Progenitor cell of endocrine pancreas (in vitro differentiated cells): ENCODE measurements at regions not wholly inside any gene's neighbourhood (a gene's known extent, or its start where the extent isn't known, plus 50 kb on each side); places are given as distances from the start of the nearest gene placed in this dataset.

Experiments used
- DNase-seq: peaks from one replicate; pipeline ENCODE4 v3.0.0; 2021; ENCODE audit warnings: low spot score; ENCODE audit not compliant: unreplicated experiment
- H3K27ac Mint-ChIP-seq: 2 replicates; pipeline ENCODE4 v1.8.0; 2021; ENCODE audit warnings: mild to moderate bottlenecking, moderate library complexity, mixed read lengths
- H3K27me3 Mint-ChIP-seq: 2 replicates; pipeline ENCODE4 v1.8.0; 2021; ENCODE audit warnings: mixed read lengths
- H3K36me3 Mint-ChIP-seq: 2 replicates; pipeline ENCODE4 v1.8.0; 2022; ENCODE audit warnings: mixed read lengths; ENCODE audit not compliant: insufficient read depth
- H3K4me1 Mint-ChIP-seq: 2 replicates; pipeline ENCODE4 v1.8.0; 2021; ENCODE audit warnings: low read depth, mixed read lengths
- H3K4me3 Mint-ChIP-seq: 2 replicates; pipeline ENCODE4 v1.8.0; 2021; ENCODE audit warnings: low read depth, mild to moderate bottlenecking, moderate library complexity, mixed read lengths
- H3K9me3 Mint-ChIP-seq: 2 replicates; pipeline ENCODE4 v1.8.0; 2021; ENCODE audit warnings: low read depth, mixed read lengths
- CTCF ChIP-seq: fragments of 200-600 bp; sonication (generic); IDR thresholded peaks from one replicate; pipeline ENCODE4 v1.5.0; 2021; ENCODE audit warnings: antibody characterized with exemption, mild to moderate bottlenecking; ENCODE audit not compliant: unreplicated experiment

- no peak overlapping the region for H3K4me3 Mint-ChIP-seq
- DNase-seq = no peak
- no peaks in the 10 kb centered on the region for H3K36me3 Mint-ChIP-seq
- no peak overlapping the region for H3K27ac Mint-ChIP-seq
- H3K9me3 Mint-ChIP-seq = no peaks in the 10 kb centered on the region
- no peaks in the 10 kb centered on the region for H3K4me1 Mint-ChIP-seq
- no peak for TF ChIP-seq CTCF
- H3K27me3 Mint-ChIP-seq = no peaks in the 10 kb centered on the region
Observed at GRCh38 chr7:84824057-84824651, 362.7 kb downstream of the SEMA3D start.

GRCh38 chr7:84823530-84823929, 363.3 kb downstream of the SEMA3D start:
- Mint-ChIP-seq H3K27ac (no peak overlapping the region), H3K9me3 (no peaks in the 10 kb centered on the region), H3K4me1 (no peaks in the 10 kb centered on the region), H3K36me3 (no peaks in the 10 kb centered on the region), H3K27me3 (no peaks in the 10 kb centered on the region), H3K4me3 (no peak overlapping the region)
- DNase-seq = no peak
- no peak for TF ChIP-seq CTCF

DNA sequence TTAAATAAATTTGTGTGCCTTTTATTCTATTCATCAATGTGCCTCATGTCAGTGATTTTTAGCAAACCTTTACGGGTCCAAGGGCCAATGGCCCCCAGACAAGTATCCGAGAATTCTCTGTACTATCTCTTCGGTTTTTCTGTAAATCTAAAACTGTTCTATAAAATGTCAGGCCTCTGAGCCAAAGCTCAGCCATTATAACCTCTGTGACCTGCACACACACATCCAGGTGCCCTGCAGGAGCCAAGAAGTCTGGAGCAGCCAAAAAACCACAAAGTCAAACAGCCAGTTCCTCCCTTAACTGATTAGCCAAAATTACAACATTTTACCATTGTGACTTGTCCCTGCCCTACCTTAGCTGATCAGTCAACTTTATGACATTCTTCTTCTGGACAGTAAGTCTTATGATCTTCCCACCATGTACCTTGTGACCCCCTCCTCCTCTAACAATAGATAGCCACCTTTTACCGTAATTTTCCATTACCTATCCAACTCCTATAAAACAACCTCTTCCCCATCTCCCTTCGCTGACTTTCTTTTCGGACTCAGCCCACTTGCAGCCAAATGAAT, 363.8 kb downstream of the SEMA3D start:
- Mint-ChIP-seq H3K27me3 (no peaks in the 10 kb centered on the region), H3K36me3 (no peaks in the 10 kb centered on the region), H3K4me3 (no peak overlapping the region)

DNA sequence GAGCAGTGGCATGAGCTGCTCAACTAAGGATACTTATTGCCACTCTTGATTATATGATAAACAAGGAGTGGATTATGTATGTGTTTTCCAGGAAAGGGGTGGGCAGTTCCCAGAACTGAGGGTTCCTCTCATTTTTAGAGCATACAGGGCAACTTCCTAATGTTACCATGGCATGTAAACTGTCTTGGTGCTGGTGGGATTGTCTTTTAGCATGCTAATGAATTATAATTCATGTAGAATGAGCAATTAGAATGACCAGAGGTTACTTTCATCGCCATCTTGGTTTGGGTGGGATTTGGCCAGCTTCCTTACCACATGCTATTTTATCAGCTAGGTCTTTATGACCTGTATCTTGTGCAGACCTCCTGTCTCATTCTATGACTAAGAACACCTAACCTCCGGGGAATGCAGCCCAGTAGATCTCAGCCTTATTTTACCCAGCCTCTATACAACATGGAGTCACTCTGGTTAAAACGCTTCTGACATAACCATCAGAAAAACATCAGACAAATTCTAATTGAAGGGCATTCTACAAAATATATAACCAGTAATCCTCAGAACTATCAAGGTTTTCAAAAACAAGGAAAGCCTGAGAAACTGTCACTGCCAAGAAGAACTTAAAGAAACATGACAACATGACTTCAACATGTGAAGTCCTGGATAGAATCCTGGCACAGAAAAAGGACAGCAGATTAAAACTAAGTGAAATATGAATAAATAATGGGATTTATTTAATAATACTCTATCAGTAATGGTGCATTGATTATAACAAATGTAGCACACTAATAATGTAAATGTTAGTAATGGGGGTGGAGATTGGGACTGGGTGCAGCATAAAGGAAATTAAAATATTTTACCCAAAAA, 365.0 kb downstream of the SEMA3D start:
- no peaks in the 10 kb centered on the region for H3K36me3 Mint-ChIP-seq
- no peak for DNase-seq
- no peak overlapping the region for H3K4me3 Mint-ChIP-seq
- H3K27me3 Mint-ChIP-seq = no peaks in the 10 kb centered on the region
- H3K27ac Mint-ChIP-seq = no peak overlapping the region
- H3K4me1 Mint-ChIP-seq = no peaks in the 10 kb centered on the region
- no peak for TF ChIP-seq CTCF
- no peaks in the 10 kb centered on the region for H3K9me3 Mint-ChIP-seq

More for the DNA sequence above, 363.8 kb downstream of the SEMA3D start:
- no peak overlapping the region for H3K27ac Mint-ChIP-seq
- no peaks in the 10 kb centered on the region for H3K9me3 Mint-ChIP-seq
- no peak for TF ChIP-seq CTCF
- DNase-seq = no peak
- no peaks in the 10 kb centered on the region for H3K4me1 Mint-ChIP-seq

GRCh38 chr7:84820481-84820880, 366.4 kb downstream of the SEMA3D start:
- Mint-ChIP-seq H3K36me3 (no peaks in the 10 kb centered on the region), H3K4me1 (no peaks in the 10 kb centered on the region), H3K27me3 (no peaks in the 10 kb centered on the region), H3K4me3 (no peak overlapping the region), H3K9me3 (no peaks in the 10 kb centered on the region), H3K27ac (no peak overlapping the region)
- no peak for DNase-seq
- TF ChIP-seq CTCF = no peak
